Motor neuron (in vitro differentiated cells): ENCODE measurements at regions not wholly inside any gene's neighbourhood (a gene's known extent, or its start where the extent isn't known, plus 50 kb on each side); places are given as distances from the start of the nearest gene placed in this dataset.

ENCODE experiments used
- ATAC-seq, 8 experiments: fragments of 200-7000 bp; cut with Tn5 transposase; replicated peaks in 6 of 8; 2 replicates each; pipeline ENCODE4 v1.8.0; 2021; ENCODE audit warnings: mild to moderate bottlenecking in 8 of 8, moderate library complexity in 8 of 8
- H3K27ac ChIP-seq, 2 donors: fragments of 250-450 bp; sonication (Bioruptor Pico); 2 replicates each; pipeline ENCODE4 v1.9.0; 2021; ENCODE audit warnings: antibody characterized with exemption in 2 of 2, mild to moderate bottlenecking in 2 of 2, moderate library complexity in 1 of 2
- H3K4me1 ChIP-seq, 2 donors: fragments of 250-450 bp; sonication (Bioruptor Pico); replicated peaks in 1 of 2; 2 replicates each; pipeline ENCODE4 v1.6.1; 2021; ENCODE audit warnings: antibody characterized with exemption in 2 of 2, mild to moderate bottlenecking in 2 of 2, moderate library complexity in 1 of 2
- H3K4me3 ChIP-seq, 5 donors: fragments of 250-450 bp; sonication (Bioruptor Pico); 2 replicates each; pipeline ENCODE4 v1.9.0; 2021; ENCODE audit warnings: antibody characterized with exemption in 5 of 5, mild to moderate bottlenecking in 5 of 5, moderate library complexity in 4 of 5
- whole genome bisulfite sequencing, 10 experiments: fragments of 450-650 bp; shearing (Covaris generic); methylation state at CpG; one replicate each; pipeline ENCODE4 v1.0.0; 2022; 5-methylcytosine and 5-hydroxymethylcytosine counted together
- in situ Hi-C, 9 experiments: fragments of 400-800 bp; cut with MboI; loops; one replicate each; pipeline ENCODE4 v1.15.0; 2021; ENCODE audit warnings: low sequenced_read_pairs in 9 of 9, low pct_unique_long_range_greater_than_20kb in 2 of 9; ENCODE audit not compliant: unreplicated experiment in 9 of 9

DNA sequence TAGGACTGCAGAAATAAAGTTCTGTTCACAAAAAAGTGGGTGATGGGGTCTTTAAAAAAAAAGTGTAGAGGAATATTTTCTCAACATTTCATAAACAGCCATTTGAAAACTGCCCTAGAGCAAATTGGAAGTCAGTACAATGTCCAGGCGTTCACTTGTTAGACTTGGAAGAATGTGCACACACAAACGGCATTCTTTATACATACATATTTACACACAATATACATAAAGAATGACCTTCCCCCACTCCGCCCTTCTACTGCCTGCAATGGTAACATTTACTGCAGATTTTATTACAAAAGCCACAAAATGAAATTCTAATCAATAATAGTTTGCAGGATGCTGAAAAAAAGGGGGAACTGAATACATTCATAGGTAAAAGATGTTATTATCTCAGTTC is 103.4 kb upstream of the TOX3 start:
- in situ Hi-C loops, result no loop called here
- 0 to 100% (median 17%) methylated on average over 1 to 3 of the region's 3 CpGs; no CpG with 5 or more reads in 1 of the 10 experiments for WGBS, 10 experiments
- peaks cover 9 to 25% of the 10 kb centered on the region in 2 donors for H3K4me1 ChIP-seq
- peak in 4 of 8 experiments; percentile 16 to 90 (median 54) for ATAC-seq
- no peak overlapping the region for H3K4me3 ChIP-seq
- H3K27ac ChIP-seq, result no peak overlapping the region

DNA sequence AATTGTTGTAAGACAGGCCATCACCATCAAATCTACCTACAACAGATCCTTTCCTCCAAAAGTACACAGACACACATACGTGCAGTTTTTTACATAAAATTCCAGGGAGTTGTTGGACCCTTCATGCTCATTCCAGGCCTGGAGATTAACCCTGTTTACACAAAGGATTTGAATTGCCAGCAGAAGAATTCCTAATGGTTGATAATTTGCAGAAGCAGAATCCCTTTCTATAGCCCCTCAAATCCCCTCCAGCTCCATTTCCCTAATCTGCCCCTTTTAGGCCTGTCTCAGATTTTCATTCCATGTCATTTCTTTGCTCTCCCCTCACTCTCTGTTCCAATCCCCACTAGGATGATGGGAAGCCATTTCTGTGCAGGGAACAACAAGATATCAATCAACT is 102.9 kb upstream of the TOX3 start:
- Histone ChIP-seq H3K4me1 (peaks cover 9 to 25% of the 10 kb centered on the region in 2 donors), H3K27ac (no peak overlapping the region), H3K4me3 (no peak overlapping the region)
- peak in 1 of 8 experiments; percentile 5 for ATAC-seq
- WGBS, 10 experiments, result 0 to 88% (median 63%) methylated on average over 1 of the region's 1 CpG; no CpG with 5 or more reads in 6 of the 10 experiments
- in situ Hi-C loops, result no loop called here

DNA sequence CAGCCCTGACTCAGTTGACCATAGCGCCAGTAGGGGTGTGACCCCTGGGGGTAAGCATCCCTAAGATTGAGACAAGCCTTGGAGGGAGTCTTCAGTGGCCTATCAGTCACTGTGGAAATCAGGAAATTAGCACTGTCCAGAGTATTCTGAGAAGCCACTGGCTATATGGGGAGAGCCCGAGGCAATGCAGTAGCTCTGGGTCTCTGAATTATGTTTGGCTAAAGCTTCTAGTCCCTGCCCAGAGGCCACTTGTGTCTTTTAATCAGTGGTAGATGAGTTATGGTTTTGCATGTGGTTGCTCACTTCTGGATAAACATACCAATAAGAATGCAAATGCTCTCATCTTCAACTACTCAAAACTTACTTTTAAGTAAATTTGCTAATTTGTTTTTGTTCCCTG is 100.6 kb upstream of the TOX3 start:
- in situ Hi-C loops, result no loop called here
- WGBS, 10 experiments, result 20 to 100% (median 93%) methylated on average over 1 to 2 of the region's 2 CpGs; no CpG with 5 or more reads in 7 of the 10 experiments
- ATAC-seq, result peak in 3 of 8 experiments; percentile 42 to 75 (median 66)

DNA sequence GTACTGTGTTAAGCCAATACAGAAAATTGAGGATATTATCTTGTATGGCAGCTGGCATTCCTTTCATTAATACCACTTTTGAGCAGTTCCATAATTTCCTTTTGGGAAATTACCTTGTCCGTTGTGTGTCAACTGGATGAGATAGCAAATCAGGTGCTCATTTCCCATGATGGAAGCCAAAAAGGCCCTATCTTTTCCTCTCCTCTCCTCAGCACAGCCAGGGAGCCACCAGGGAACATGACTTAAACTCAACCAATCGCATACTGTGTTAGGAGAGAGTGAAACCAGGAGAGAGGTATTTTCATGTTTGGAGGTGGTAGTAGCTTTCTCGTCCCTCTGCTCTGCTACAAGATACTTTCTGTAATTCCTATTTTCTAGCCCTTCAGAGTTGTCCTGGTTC is 96.1 kb upstream of the TOX3 start:
- ATAC-seq, result no peak

More for the DNA sequence above, 100.6 kb upstream of the TOX3 start:
- Histone ChIP-seq H3K4me1 (peaks cover 9 to 20% of the 10 kb centered on the region in 2 donors), H3K4me3 (no peak overlapping the region), H3K27ac (no peak overlapping the region)

DNA sequence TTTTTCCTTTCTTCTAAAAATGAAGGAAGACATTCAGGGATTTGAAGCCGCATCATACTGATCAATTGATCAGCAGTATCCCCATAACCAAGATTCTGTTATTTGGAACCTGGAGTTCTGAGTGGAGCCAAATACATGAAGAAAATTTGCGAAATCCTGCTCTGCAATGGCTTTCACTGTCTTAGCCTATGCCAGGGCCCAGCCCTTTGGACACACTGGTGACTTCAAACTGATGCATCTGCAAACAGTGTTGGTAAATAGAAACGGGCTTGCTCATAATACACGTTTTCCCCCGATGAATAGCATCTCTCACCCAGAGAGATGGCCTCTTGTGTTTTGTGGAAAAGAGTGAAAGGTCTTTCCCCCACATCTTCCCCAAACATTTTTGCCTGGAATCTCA is 87.6 kb upstream of the TOX3 start:
- peak overlapping the region; percentile 5 for H3K27ac ChIP-seq
- peak in 5 of 8 experiments; percentile 35 to 86 (median 58) for ATAC-seq
- H3K4me1 ChIP-seq, result peaks cover 11 to 15% of the 10 kb centered on the region in 2 donors
- H3K4me3 ChIP-seq, result no peak overlapping the region
- in situ Hi-C loops, result no loop called here
- 0 to 81% (median 46%) methylated on average over 1 to 5 of the region's 5 CpGs; no CpG with 5 or more reads in 4 of the 10 experiments for WGBS, 10 experiments

More for the DNA sequence above, 96.1 kb upstream of the TOX3 start:
- H3K4me3 ChIP-seq, result no peak overlapping the region
- WGBS, 10 experiments, result 20 to 100% (median 87%) methylated on average over 1 to 3 of the region's 3 CpGs; no CpG with 5 or more reads in 1 of the 10 experiments
- no peaks in the 10 kb centered on the region for H3K4me1 ChIP-seq
- in situ Hi-C loops, result no loop called here
- no peak overlapping the region for H3K27ac ChIP-seq

DNA sequence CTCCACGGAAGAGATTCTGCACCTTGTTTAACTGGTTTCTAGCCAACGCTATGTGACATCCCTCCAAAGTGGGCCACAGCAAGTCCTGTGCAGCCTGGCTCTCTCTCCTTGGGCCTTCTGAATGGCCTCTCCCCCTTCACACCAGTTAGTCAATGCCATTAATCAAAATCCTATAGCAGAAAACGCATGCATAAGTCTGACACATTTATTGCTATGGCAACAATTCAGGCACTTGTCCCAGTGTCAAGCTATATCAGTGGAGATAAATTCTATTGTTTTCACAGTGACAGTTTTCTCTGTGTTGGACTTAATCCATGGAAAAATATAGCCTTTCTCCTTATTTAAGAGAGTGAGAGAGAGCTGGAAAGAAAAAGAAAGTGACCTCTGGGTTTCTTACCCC is 87.2 kb upstream of the TOX3 start:
- ATAC-seq, result peak in 5 of 8 experiments; percentile 88 to 93 (median 90)
- Histone ChIP-seq H3K4me3 (no peak overlapping the region), H3K4me1 (peaks cover 15 to 19% of the 10 kb centered on the region in 2 donors), H3K27ac (peak overlapping the region in 1 of 2 donors; percentile 24)
- in situ Hi-C loops, result no loop called here
- WGBS, 10 experiments, result 0 to 23% (median 0%) methylated on average over 1 to 2 of the region's 3 CpGs; no CpG with 5 or more reads in 4 of the 10 experiments

DNA sequence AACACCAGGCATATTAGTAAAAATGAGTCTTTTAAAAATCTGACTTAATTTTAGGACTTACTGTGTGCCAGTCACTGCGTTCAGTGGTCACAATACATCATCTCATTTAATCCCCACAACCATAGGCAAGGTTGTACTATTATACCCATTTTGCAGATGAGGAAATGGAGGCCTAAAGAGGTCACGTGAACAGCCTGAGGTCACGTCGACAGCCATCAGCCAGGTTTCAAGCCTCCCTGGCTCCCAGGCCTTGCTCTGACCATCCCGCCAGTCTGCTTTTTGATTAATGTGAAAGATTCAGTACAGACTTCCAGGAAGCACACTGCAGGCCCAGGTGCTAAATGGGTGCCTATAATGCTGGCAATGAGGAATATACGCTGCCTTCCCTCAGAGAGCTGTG is 86.3 kb upstream of the TOX3 start:
- Histone ChIP-seq H3K27ac (no peak overlapping the region), H3K4me3 (no peak overlapping the region), H3K4me1 (peaks cover 19 to 20% of the 10 kb centered on the region in 2 donors)
- ATAC-seq, result no peak
- in situ Hi-C loops, result no loop called here
- 0 to 100% (median 90%) methylated on average over 1 to 6 of the region's 6 CpGs for WGBS, 10 experiments

DNA sequence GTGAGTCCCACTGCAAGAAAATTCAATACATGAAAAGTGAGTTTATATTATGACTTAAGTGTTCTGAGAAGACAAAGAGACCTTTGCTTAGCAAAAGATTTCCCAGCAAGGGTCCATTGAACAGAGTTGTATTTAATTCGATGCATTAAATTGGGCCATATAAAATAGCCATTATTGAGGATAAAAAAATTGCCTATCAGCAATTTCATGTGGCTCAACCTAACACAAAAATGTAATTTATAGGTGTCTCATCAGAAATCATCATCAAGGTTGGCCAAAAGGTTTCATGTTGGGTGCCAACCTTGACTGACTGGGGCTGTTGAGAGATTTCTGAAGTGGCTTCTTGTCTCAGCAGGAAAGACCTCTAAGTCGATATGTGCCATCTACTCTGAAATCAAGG is 84.8 kb upstream of the TOX3 start:
- H3K4me3 ChIP-seq, result no peak overlapping the region
- no peak for ATAC-seq
- no peak overlapping the region for H3K27ac ChIP-seq
- in situ Hi-C loops, result no loop called here
- peaks cover 19 to 20% of the 10 kb centered on the region in 2 donors for H3K4me1 ChIP-seq
- 0 to 100% (median 95%) methylated on average over 1 to 2 of the region's 2 CpGs; no CpG with 5 or more reads in 3 of the 10 experiments for WGBS, 10 experiments

DNA sequence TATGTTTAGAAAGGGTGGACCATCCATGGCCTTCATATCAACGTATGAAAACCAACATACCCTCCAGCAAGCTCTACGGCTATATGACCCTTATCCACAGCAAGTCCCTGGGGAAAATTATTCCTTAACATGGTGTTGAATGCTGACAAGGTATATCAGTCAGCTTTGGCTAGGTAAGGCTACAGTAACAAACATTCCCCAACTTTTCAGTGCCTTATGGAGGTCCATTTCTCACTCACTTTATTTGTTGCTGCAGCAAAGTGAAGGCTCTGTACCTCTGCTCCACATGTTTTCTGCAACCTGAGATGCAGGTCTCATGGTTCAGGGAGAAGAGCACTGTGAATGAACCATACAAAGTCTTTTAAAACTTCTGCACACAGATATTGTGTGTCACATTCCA is 83.8 kb upstream of the TOX3 start:
- WGBS, 10 experiments, result 0 to 100% (median 91%) methylated on average over 1 to 2 of the region's 2 CpGs; no CpG with 5 or more reads in 1 of the 10 experiments
- peaks cover 19 to 20% of the 10 kb centered on the region in 2 donors for H3K4me1 ChIP-seq
- H3K27ac ChIP-seq, result no peak overlapping the region
- H3K4me3 ChIP-seq, result no peak overlapping the region
- in situ Hi-C loops, result no loop called here
- no peak for ATAC-seq

DNA sequence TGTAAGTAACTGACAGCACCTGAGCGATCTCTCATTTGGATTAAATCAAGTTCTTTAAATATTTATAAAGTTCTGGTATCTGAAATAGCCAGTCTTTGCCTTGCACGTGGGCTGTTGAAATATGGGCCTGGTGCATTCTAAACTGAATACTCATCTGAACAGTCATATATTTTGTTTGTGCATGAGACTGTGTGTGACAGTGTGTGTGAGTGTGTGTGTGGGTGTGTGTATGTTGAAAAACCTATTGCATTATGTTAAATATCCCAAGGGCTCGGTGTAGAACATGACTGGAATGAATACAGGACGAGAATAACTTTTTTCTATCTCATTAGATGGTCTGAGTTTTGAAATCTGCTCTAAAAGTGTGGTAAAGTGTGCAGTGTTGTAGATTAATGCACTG is 82.4 kb upstream of the TOX3 start:
- WGBS, 10 experiments, result 0 to 80% (median 37%) methylated on average over 1 to 4 of the region's 4 CpGs; no CpG with 5 or more reads in 2 of the 10 experiments
- ATAC-seq, result peak; percentile 7 to 78 (median 56)
- Histone ChIP-seq H3K27ac (no peak overlapping the region), H3K4me3 (no peak overlapping the region), H3K4me1 (peaks cover 15 to 16% of the 10 kb centered on the region in 2 donors)
- in situ Hi-C loops, result no loop called here

DNA sequence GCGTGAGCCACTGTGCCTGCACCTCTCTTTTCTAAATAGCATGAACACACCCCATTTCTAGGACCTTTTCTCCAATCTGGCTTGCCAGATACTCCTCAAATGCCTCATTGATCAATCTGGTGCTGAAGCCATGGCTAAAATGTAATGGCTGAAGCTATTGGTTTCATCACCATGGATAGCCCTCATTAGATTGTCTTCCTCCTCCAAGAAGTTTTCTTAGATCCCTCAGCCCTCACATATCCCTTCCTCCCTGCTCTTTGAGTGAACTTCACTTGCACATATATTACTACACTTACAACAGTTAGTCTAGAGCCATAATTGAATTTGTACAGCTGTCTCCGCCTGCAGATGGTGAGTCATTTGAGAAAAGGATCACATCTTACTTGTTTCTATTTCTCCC is 77.9 kb upstream of the TOX3 start:
- WGBS, 10 experiments, result 10 to 100% (median 93%) methylated on average over 1 to 2 of the region's 2 CpGs; no CpG with 5 or more reads in 1 of the 10 experiments
- H3K27ac ChIP-seq, result no peak overlapping the region
- peaks cover 12 to 14% of the 10 kb centered on the region in 2 donors for H3K4me1 ChIP-seq
- ATAC-seq, result peak in 2 of 8 experiments; percentile 20 to 36
- H3K4me3 ChIP-seq, result no peak overlapping the region
- in situ Hi-C loops, result no loop called here

DNA sequence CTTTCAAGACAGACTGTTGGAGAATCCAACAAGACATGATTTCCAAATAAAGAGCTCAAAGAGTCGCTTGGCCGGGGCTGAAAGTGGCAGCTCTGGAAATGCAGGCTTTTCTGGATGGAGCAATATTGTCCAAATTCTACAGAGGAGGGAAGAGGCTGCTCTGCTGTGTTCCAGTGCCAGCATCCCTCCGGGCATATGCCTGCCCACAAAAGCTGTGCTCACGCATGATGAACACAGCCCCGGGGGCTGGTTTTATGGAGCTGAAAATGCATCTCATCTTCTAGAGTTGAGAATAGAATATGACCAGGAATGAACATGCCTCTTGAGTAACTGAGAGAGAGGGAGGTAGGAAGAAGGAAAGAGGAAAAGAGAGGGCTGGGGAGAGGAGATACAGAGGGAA is 74.7 kb upstream of the TOX3 start:
- Histone ChIP-seq H3K27ac (no peak overlapping the region), H3K4me3 (no peak overlapping the region), H3K4me1 (peaks cover 2 to 5% of the 10 kb centered on the region in 2 donors)
- ATAC-seq, result peak in 2 of 8 experiments; percentile 44 to 66
- in situ Hi-C loops, result no loop called here
- WGBS, 10 experiments, result 6 to 100% (median 90%) methylated on average over 1 to 5 of the region's 5 CpGs

DNA sequence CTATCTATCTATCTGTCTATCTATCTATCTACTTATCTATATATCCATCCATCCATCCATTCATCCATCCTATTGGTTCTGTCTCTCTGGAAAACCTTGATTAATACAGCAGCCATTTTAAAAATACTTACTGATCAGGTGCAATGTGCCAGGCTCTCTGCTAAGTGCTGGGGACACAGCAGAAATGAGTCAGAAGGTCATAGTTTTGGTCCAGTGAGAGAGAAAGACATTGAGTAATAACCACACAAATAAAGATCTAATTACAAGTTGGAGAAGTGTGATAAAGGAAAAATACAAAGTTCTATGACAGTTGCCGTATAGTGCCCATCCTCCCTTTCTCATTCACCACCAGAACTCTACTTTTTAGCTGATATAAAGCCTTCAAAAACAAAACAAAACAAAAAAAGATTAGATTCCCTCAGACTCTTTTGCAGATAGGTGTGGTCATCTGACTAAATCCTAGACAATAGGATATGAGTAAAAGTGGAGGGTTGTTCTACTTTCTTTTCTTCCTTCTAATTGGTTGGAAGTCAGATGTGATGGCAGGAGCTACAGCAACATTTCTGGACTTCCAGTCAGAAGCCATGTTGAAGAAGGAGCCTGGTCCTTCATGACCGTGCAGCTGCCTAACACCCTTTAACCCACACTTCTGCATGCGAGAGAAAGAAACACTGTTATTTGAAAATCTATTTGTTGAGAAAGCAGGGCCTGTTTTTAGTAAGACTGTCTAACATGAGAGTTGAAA is 72.0 kb upstream of the TOX3 start:
- 0 to 100% (median 67%) methylated on average over 1 to 3 of the region's 3 CpGs; no CpG with 5 or more reads in 1 of the 10 experiments for WGBS, 10 experiments
- in situ Hi-C loops, result no loop called here
- H3K4me1 ChIP-seq, result peaks cover 2 to 5% of the 10 kb centered on the region in 2 donors
- H3K4me3 ChIP-seq, result no peak overlapping the region
- H3K27ac ChIP-seq, result no peak overlapping the region
- no peak for ATAC-seq
